GM12878 (cell line): ENCODE measurements at regions not wholly inside any gene's neighbourhood (a gene's known extent, or its start where the extent isn't known, plus 50 kb on each side); places are given as distances from the start of the nearest gene placed in this dataset.

Source experiments
- ATAC-seq: fragments of 200-7000 bp; cut with Tn5 transposase; 3 replicates; pipeline ENCODE4 v1.9.1; 2020; ENCODE audit warnings: mild to moderate bottlenecking, moderate library complexity
- BruUV-seq: library from RNA; stranded (reverse); fragments of 400-500 nt; replicated peaks from 2 replicates; lab custom pipeline; 2021; lab: Mats Ljungman, UMichigan
- CTCF ChIA-PET: fragments of 300-600 bp; sonication (Branson Sonifier 250); formaldehyde crosslinking; extraction: SDS; loops from one replicate; lab custom pipeline; 2021; ENCODE audit warnings: inconsistent platforms; lab: Yijun Ruan, JAX
- POLR2A ChIA-PET: fragments of 350-600 bp; formaldehyde crosslinking; extraction: SDS; loops from one replicate; lab custom pipeline; 2021; ENCODE audit warnings: inconsistent platforms; lab: Charles Lee
- RAD21 ChIA-PET: fragments of 300-600 bp; sonication (Branson Sonifier 250); formaldehyde crosslinking; loops from one replicate; lab custom pipeline; 2023; ENCODE audit warnings: antibody characterized with exemption; ENCODE audit not compliant: unreplicated experiment; lab: Charles Lee
- SMC1A ChIA-PET: fragments of 300-600 bp; sonication (Branson Sonifier 250); formaldehyde crosslinking; loops from one replicate; lab custom pipeline; 2023; ENCODE audit not compliant: unreplicated experiment, uncharacterized antibody; lab: Charles Lee
- DNase-seq: peaks from one replicate; pipeline ENCODE4 v3.0.0-alpha.2; 2011; ENCODE audit warnings: low read depth, low spot score
- FAIRE-seq: peaks from 3 replicates; lab custom pipeline; 2011; peaks lifted over from hg19 to GRCh38; lab: Jason Lieb, UNC
- H2AFZ ChIP-seq: 2 replicates; pipeline ENCODE4 v1.6.0; 2011; ENCODE audit warnings: low read depth, low read length, control low read depth; ENCODE audit not compliant: control insufficient read depth
- H3K27ac ChIP-seq: 2 replicates; pipeline ENCODE4 v1.5.1; 2011; ENCODE audit warnings: control low read depth; ENCODE audit not compliant: control insufficient read depth, insufficient read depth
- H3K27me3 ChIP-seq, 2 experiments: replicated peaks in 1 of 2; 2 replicates each; pipeline versions ENCODE4 v1.6.0 to v1.6.1; 2011; ENCODE audit warnings: low read length in 1 of 2; ENCODE audit not compliant: control insufficient read depth in 2 of 2, insufficient read depth in 2 of 2
- H3K36me3 ChIP-seq, 2 experiments: 2 replicates each; pipeline ENCODE4 v1.5.1; 2011; ENCODE audit warnings: low read length in 1 of 2; ENCODE audit not compliant: control insufficient read depth in 2 of 2, insufficient read depth in 2 of 2
- H3K4me1 ChIP-seq: 2 replicates; pipeline ENCODE4 v1.6.1; 2011; ENCODE audit warnings: mild to moderate bottlenecking, low read length, moderate library complexity, mixed read lengths; ENCODE audit not compliant: control insufficient read depth, insufficient read depth
- H3K4me2 ChIP-seq: 2 replicates; pipeline ENCODE4 v1.6.0; 2011; ENCODE audit warnings: control low read depth; ENCODE audit not compliant: control insufficient read depth, insufficient read depth
- H3K4me3 ChIP-seq: fragments of 200-600 bp; sonication (generic); 2 replicates; pipeline ENCODE4 v1.5.1; 2016
- H3K79me2 ChIP-seq: 2 replicates; pipeline ENCODE4 v1.6.0; 2011; ENCODE audit warnings: low read length; ENCODE audit not compliant: control insufficient read depth, insufficient read depth
- H3K9ac ChIP-seq: 2 replicates; pipeline ENCODE4 v1.8.0; 2011; ENCODE audit warnings: low read length, control low read depth, mixed read lengths; ENCODE audit not compliant: control insufficient read depth, insufficient read depth
- H3K9me3 ChIP-seq: replicated peaks from 3 replicates; pipeline ENCODE4 v1.5.1; 2011; ENCODE audit warnings: mild to moderate bottlenecking, low read length; ENCODE audit not compliant: control insufficient read depth, insufficient read depth
- H4K20me1 ChIP-seq: 2 replicates; pipeline ENCODE4 v1.6.0; 2011; ENCODE audit not compliant: control insufficient read depth, insufficient read depth
- EP300 ChIP-seq, 2 experiments: fragments of 150-350 bp in 1 of 2; IDR thresholded peaks; 2 replicates each; pipeline ENCODE4 v1.6.1; 2011 to 2012; ENCODE audit warnings: low read depth in 2 of 2, low read length in 2 of 2, borderline replicate concordance in 1 of 2, improper control_type of control experiment in 1 of 2, inconsistent platforms in 1 of 2; ENCODE audit not compliant: control insufficient read depth in 1 of 2
- HSF1 ChIP-seq: fragments of 150-350 bp; IDR thresholded peaks from 2 replicates; pipeline ENCODE4 v1.6.1; 2014; ENCODE audit warnings: mild to moderate bottlenecking, low read depth, low read length
- KDM1A ChIP-seq: fragments of 200-600 bp; sonication (generic); IDR thresholded peaks from 2 replicates; pipeline ENCODE4 v1.6.1; 2016; ENCODE audit warnings: borderline replicate concordance
- MLLT1 ChIP-seq: fragments of 450-650 bp; IDR thresholded peaks from 2 replicates; pipeline ENCODE4 v1.6.1; 2016; ENCODE audit warnings: mild to moderate bottlenecking
- MYB ChIP-seq: fragments of 150-350 bp; IDR thresholded peaks from 2 replicates; pipeline ENCODE4 v1.6.1; 2014; ENCODE audit warnings: mild to moderate bottlenecking, low read depth, low read length, borderline replicate concordance
- NFYB ChIP-seq: IDR thresholded peaks from 2 replicates; pipeline ENCODE4 v1.6.1; 2011; ENCODE audit warnings: low read depth, mild to moderate bottlenecking, low read length, improper control_type of control experiment, moderate library complexity; ENCODE audit not compliant: insufficient read depth
- POLR2A ChIP-seq: IDR thresholded peaks from 2 replicates; pipeline ENCODE4 v1.6.1; 2011; ENCODE audit warnings: low read depth, mild to moderate bottlenecking, low read length
- RFX5 ChIP-seq: IDR thresholded peaks from 2 replicates; pipeline ENCODE4 v1.6.1; 2011; ENCODE audit warnings: low read depth, low read length, improper control_type of control experiment
- USF2 ChIP-seq: IDR thresholded peaks from 2 replicates; pipeline ENCODE4 v1.6.1; 2011; ENCODE audit warnings: low read depth, low read length, improper control_type of control experiment, borderline replicate concordance
- WRNIP1 ChIP-seq: IDR thresholded peaks from 2 replicates; pipeline ENCODE4 v1.6.1; 2011; ENCODE audit warnings: low read depth, low read length, improper control_type of control experiment, borderline replicate concordance
- ZNF207 ChIP-seq: fragments of 450-650 bp; IDR thresholded peaks from 2 replicates; pipeline ENCODE4 v1.6.1; 2014; ENCODE audit warnings: antibody characterized with exemption, mild to moderate bottlenecking, borderline replicate concordance
- ZNF274 ChIP-seq: IDR thresholded peaks from one replicate; pipeline ENCODE4 v1.8.0; 2011; ENCODE audit not compliant: insufficient read length, insufficient read depth
- ZNF384 ChIP-seq: IDR thresholded peaks from 2 replicates; pipeline ENCODE4 v1.6.1; 2012; ENCODE audit warnings: low read depth, mild to moderate bottlenecking, low read length, improper control_type of control experiment, borderline replicate concordance
- ZNF622 ChIP-seq: fragments of 450-650 bp; IDR thresholded peaks from 2 replicates; pipeline ENCODE4 v1.6.1; 2017; ENCODE audit warnings: mild to moderate bottlenecking, inconsistent platforms
- ZSCAN29 ChIP-seq: fragments of 450-650 bp; IDR thresholded peaks from 2 replicates; pipeline ENCODE4 v1.6.1; 2017; ENCODE audit warnings: mild to moderate bottlenecking, moderate library complexity
- WGBS: methylation state at CpG from one replicate; pipeline ENCODE4 v1.1.6; 2016; ENCODE audit warnings: low lambda C conversion rate; ENCODE audit not compliant: insufficient replicate concordance, insufficient coverage; ENCODE audit errors: missing lambda C conversion rate; 5-methylcytosine and 5-hydroxymethylcytosine counted together
- in situ Hi-C: fragments of 300-500 bp; cut with MboI; formaldehyde crosslinking; loops from 9 replicates; pipeline ENCODE4 v1.14.3; 2018; ENCODE audit warnings: mixed read lengths
- intact Hi-C: fragments of 100-400 bp; cut with micrococcal nuclease; formaldehyde crosslinking; loops from one replicate; pipeline ENCODE4 v1.14.2; 2022; ENCODE audit not compliant: unreplicated experiment
- TF ChIP-seq, protein P1 (sequence below): fragments of 450-650 bp; IDR thresholded peaks from 2 replicates; pipeline ENCODE4 v1.6.1; 2018; ENCODE audit warnings: mild to moderate bottlenecking, low read depth, moderate library complexity; ENCODE audit not compliant: partially characterized antibody

DNA sequence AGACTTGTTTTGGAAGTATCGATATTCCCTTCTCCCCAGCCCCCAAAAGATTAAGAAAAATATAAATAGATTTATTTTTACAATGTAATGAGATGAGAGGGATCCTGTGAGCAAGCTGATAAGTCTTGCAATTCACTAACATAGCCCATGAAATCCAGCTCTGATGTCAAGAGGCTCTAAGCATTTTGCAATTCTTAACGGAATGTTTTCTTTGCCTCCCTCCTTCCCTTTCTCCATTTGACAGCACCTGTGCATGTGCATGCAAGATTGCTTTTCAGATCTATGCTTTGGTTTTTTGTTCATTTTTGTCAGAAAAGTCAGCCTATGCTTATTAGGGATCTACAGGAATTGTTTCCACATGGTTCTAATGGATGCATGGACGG is 169.9 kb downstream of the SLIT2 start:
- ChIA-PET CTCF (interaction anchor here (0.7 to 3.2 kb wide), 8 partner anchors 13 to 339 kb away, joined by 3 to 17 read pairs (median 4); no protein-coding TSS in a partner anchor), SMC1A (interaction anchor here (0.8 to 1.9 kb wide), 5 partner anchors 26 to 277 kb away, joined by 3 to 10 read pairs (median 3); no protein-coding TSS in a partner anchor), POLR2A (no interaction called here), RAD21 (interaction anchor here (1.0 kb wide), 2 partner anchors 263 to 264 kb away, joined by 3 read pairs; no protein-coding TSS in a partner anchor)
- Histone ChIP-seq H3K9me3 (no peaks in the 10 kb centered on the region), H3K4me2 (no peak overlapping the region), H4K20me1 (no peaks in the 10 kb centered on the region), H3K27ac (no peak overlapping the region), H3K79me2 (no peaks in the 10 kb centered on the region), H3K27me3 (no peaks in the 10 kb centered on the region), H3K36me3 (no peaks in the 10 kb centered on the region), H3K9ac (no peak overlapping the region), H3K4me3 (no peak overlapping the region), H2AFZ (no peak overlapping the region), H3K4me1 (no peaks in the 10 kb centered on the region)
- in situ Hi-C loops = loop anchor here (5.0 to 25.0 kb wide), 3 partner anchors 266 to 1734 kb away; no protein-coding TSS in a partner anchor
- BruUV-seq = no TSS peak
- ATAC-seq (no peak), DNase-seq (no peak), FAIRE-seq (no peak)
- intact Hi-C loops = loop anchor here (5.0 to 10.0 kb wide), 4 partner anchors 109 to 1737 kb away; no protein-coding TSS in a partner anchor
- WGBS = 65% methylated on average over 3 of the region's 3 CpGs
- no peak for TF ChIP-seq RFX5
- no peak for TF ChIP-seq ZNF384
- TF ChIP-seq WRNIP1 = no peak
- no peak for TF ChIP-seq POLR2A
- no peak for TF ChIP-seq ZNF274
- TF ChIP-seq NFYB = no peak
- no peak for TF ChIP-seq MYB
- no peak for TF ChIP-seq HSF1
- no peak for TF ChIP-seq KDM1A
- no peak for TF ChIP-seq ZNF622
- no peak for TF ChIP-seq EP300 (IDR thresholded peaks at IDR 0.05; ENCODE audit: borderline replicate concordance in 1 of 2, control insufficient read depth in 1 of 2, low read depth in 2 of 2, low read length in 2 of 2)
- TF ChIP-seq MLLT1 = no peak
- TF ChIP-seq ZNF207 = no peak
- no peak for TF ChIP-seq USF2
- no peak for TF ChIP-seq ZSCAN29
- TF ChIP-seq, protein P1, sequence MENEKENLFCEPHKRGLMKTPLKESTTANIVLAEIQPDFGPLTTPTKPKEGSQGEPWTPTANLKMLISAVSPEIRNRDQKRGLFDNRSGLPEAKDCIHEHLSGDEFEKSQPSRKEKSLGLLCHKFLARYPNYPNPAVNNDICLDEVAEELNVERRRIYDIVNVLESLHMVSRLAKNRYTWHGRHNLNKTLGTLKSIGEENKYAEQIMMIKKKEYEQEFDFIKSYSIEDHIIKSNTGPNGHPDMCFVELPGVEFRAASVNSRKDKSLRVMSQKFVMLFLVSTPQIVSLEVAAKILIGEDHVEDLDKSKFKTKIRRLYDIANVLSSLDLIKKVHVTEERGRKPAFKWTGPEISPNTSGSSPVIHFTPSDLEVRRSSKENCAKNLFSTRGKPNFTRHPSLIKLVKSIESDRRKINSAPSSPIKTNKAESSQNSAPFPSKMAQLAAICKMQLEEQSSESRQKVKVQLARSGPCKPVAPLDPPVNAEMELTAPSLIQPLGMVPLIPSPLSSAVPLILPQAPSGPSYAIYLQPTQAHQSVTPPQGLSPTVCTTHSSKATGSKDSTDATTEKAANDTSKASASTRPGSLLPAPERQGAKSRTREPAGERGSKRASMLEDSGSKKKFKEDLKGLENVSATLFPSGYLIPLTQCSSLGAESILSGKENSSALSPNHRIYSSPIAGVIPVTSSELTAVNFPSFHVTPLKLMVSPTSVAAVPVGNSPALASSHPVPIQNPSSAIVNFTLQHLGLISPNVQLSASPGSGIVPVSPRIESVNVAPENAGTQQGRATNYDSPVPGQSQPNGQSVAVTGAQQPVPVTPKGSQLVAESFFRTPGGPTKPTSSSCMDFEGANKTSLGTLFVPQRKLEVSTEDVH = no peak
